Osteocyte (in vitro differentiated cells): ENCODE measurements at regions not wholly inside any gene's neighbourhood (a gene's known extent, or its start where the extent isn't known, plus 50 kb on each side); places are given as distances from the start of the nearest gene placed in this dataset.

ENCODE experiments used
- DNase-seq: peaks from one replicate; pipeline ENCODE4 v3.0.0; 2021; ENCODE audit warnings: mixed read lengths; ENCODE audit not compliant: unreplicated experiment; ENCODE audit errors: extremely low spot score
- H3K27ac Mint-ChIP-seq: one replicate; pipeline ENCODE4 v1.8.0; 2021; ENCODE audit warnings: mild to moderate bottlenecking, mixed read lengths; ENCODE audit not compliant: unreplicated experiment
- H3K27me3 Mint-ChIP-seq: one replicate; pipeline ENCODE4 v1.8.0; 2021; ENCODE audit warnings: mixed read lengths; ENCODE audit not compliant: unreplicated experiment
- H3K36me3 Mint-ChIP-seq: one replicate; pipeline ENCODE4 v1.8.0; 2021; ENCODE audit warnings: mixed read lengths; ENCODE audit not compliant: unreplicated experiment
- H3K4me1 Mint-ChIP-seq: one replicate; pipeline ENCODE4 v1.8.0; 2021; ENCODE audit warnings: mixed read lengths; ENCODE audit not compliant: unreplicated experiment
- H3K4me3 Mint-ChIP-seq: one replicate; pipeline ENCODE4 v1.8.0; 2021; ENCODE audit warnings: mild to moderate bottlenecking, moderate library complexity, mixed read lengths; ENCODE audit not compliant: unreplicated experiment
- H3K9me3 Mint-ChIP-seq: one replicate; pipeline ENCODE4 v1.8.0; 2021; ENCODE audit warnings: mixed read lengths; ENCODE audit not compliant: unreplicated experiment
- TF ChIP-seq, protein P1 (sequence below): fragments of 200-600 bp; sonication (generic); IDR thresholded peaks from 2 replicates; pipeline ENCODE4 v1.5.0; 2021; ENCODE audit warnings: antibody characterized with exemption, mild to moderate bottlenecking, moderate library complexity

DNA sequence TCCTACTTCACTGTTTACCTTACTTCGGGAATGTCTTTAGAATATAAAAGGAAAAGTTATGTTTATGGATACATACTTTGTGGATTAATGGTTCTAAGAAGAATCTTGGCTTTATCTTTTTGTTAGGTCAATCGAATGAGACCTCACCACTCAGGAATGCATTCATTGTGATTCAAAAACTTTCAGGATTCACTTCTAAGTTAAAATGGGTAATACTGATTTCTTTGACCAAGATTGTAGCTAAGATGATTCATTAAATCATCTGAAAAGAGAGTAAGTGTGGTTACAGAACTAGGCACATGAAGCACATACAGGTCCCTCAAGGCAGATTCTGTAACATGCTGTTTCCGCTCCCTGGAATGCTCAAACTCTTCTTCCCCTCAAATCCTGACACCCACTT, 716.4 kb downstream of the KCNA4 start:
- Mint-ChIP-seq H3K4me3 (no peak overlapping the region), H3K27me3 (no peaks in the 10 kb centered on the region), H3K27ac (peak overlapping the region; percentile 33), H3K9me3 (no peaks in the 10 kb centered on the region), H3K36me3 (no peaks in the 10 kb centered on the region), H3K4me1 (peaks cover 15% of the 10 kb centered on the region)
- TF ChIP-seq, protein P1, sequence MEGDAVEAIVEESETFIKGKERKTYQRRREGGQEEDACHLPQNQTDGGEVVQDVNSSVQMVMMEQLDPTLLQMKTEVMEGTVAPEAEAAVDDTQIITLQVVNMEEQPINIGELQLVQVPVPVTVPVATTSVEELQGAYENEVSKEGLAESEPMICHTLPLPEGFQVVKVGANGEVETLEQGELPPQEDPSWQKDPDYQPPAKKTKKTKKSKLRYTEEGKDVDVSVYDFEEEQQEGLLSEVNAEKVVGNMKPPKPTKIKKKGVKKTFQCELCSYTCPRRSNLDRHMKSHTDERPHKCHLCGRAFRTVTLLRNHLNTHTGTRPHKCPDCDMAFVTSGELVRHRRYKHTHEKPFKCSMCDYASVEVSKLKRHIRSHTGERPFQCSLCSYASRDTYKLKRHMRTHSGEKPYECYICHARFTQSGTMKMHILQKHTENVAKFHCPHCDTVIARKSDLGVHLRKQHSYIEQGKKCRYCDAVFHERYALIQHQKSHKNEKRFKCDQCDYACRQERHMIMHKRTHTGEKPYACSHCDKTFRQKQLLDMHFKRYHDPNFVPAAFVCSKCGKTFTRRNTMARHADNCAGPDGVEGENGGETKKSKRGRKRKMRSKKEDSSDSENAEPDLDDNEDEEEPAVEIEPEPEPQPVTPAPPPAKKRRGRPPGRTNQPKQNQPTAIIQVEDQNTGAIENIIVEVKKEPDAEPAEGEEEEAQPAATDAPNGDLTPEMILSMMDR = no peak
- no peak for DNase-seq

DNA sequence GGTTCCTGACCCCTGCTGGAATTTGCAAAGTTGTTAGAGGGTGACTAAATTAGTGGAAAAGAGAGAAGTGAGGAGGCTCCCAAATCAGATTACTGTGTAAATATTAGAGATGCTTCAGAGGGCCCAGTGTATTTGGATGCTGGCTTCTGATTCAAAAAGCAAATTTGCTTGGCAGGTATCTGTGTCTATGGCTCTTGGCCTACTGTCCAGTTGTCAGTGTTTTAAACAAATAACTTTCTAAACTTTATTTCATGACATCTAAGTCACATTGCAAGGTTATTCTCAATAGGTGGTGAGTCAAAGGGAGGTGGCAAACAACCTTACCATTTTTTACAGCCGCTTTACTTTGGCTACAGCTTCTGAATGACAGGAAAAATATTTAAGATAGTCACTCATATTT, 720.1 kb downstream of the KCNA4 start:
- Mint-ChIP-seq H3K27ac (no peak overlapping the region), H3K36me3 (no peaks in the 10 kb centered on the region), H3K27me3 (no peaks in the 10 kb centered on the region), H3K4me3 (no peak overlapping the region), H3K4me1 (peaks cover 28% of the 10 kb centered on the region), H3K9me3 (no peaks in the 10 kb centered on the region)
- TF ChIP-seq, protein P1 = no peak
- no peak for DNase-seq

DNA sequence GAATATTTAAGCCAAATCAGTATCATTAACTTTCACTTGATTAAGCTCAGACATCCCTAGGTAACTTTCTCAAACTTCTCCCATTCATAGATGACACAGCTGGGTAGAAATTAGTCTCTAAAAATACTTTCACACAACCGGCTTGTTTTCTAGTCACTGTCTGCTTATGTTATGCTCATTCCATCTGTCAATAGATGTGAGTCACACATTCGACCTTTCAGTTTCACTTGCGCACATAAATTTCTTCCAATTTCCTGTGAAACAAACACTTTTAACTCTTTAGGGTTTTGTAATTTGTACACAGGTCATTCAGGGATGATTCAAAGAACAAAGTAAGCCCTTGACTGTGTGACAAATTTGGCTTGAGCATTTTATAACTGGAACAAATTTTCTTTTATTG, 723.0 kb downstream of the KCNA4 start:
- H3K4me1 Mint-ChIP-seq = peaks cover 13% of the 10 kb centered on the region
- no peak overlapping the region for H3K4me3 Mint-ChIP-seq
- DNase-seq = no peak
- TF ChIP-seq, protein P1 = no peak
- H3K27me3 Mint-ChIP-seq = no peaks in the 10 kb centered on the region
- H3K9me3 Mint-ChIP-seq = no peaks in the 10 kb centered on the region
- peak overlapping the region; percentile 23 for H3K27ac Mint-ChIP-seq
- no peaks in the 10 kb centered on the region for H3K36me3 Mint-ChIP-seq

DNA sequence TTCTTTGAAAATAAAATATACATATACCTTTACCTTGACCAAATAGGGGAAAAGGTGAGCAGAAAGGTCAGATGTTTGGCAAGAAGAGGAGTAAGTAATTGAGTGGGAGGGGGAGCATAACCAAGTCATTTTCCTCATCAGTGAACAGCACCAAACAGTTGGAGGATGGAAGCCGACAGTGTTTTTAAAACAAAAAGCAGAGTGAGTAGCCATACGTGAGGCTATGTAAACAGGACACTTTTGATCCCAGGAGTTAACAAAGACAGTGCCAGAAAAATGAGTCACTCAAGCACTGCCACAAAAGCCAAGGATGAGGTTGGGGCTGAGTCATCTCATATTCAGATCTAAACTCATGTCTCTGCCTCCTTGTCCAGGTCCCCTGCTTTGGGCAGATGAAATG, 734.7 kb downstream of the KCNA4 start:
- peaks cover 18% of the 10 kb centered on the region for H3K4me1 Mint-ChIP-seq
- no peaks in the 10 kb centered on the region for H3K36me3 Mint-ChIP-seq
- no peak overlapping the region for H3K4me3 Mint-ChIP-seq
- DNase-seq = no peak
- H3K27me3 Mint-ChIP-seq = no peaks in the 10 kb centered on the region
- TF ChIP-seq, protein P1 = no peak
- peak overlapping the region; percentile 15 for H3K27ac Mint-ChIP-seq
- no peaks in the 10 kb centered on the region for H3K9me3 Mint-ChIP-seq

DNA sequence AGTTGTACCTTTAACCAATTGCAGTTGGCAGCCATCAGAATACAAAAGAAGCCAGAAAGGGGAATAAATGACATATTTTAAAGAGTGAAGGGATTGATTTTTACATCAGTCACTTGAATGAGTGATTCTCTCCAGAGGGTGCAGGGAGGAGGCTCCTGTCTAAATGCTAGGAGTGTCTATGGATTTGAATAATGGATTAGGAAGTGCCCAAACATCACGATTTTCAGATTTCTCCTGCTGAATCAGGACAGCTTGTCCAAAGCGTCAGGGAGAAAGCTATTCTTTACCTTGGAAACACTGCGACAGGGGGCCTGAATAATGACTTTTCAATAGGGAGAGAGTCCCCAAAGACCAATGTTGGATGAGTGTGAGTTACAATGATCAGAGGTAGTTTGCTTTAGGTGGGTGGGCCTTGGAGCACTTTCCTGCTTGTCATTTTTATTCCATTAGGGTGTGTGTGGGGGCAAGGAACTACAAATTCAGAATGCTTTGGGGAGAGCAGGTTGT, 735.5 kb downstream of the KCNA4 start:
- Mint-ChIP-seq H3K4me3 (no peak overlapping the region), H3K27me3 (no peaks in the 10 kb centered on the region), H3K4me1 (peaks cover 18% of the 10 kb centered on the region), H3K9me3 (no peaks in the 10 kb centered on the region), H3K36me3 (no peaks in the 10 kb centered on the region), H3K27ac (no peak overlapping the region)
- TF ChIP-seq, protein P1 = no peak
- DNase-seq = no peak
